ENCODE measurements at regions not wholly inside any gene's neighbourhood (a gene's known extent, or its start where the extent isn't known, plus 50 kb on each side); places are given as distances from the start of the nearest gene placed in this dataset.
A peak's percentile ranks its signal among the peaks of the same experiment; 100 is the strongest.

- no TSS peak for BruUV-seq (replicated peaks)
- Histone ChIP-seq H3K9me3 (replicated peaks; ENCODE audit: control insufficient read depth, insufficient read depth, low read depth, low read length) (peaks cover 5% of the 10 kb centered on the region; the same call in 1 of the 2 replicates), H4K20me1 (replicated peaks; ENCODE audit: control insufficient read depth, insufficient read depth, low read length) (no peaks in the 10 kb centered on the region), H3K79me2 (ENCODE audit: control insufficient read depth, insufficient read depth, low read length) (no peaks in the 10 kb centered on the region), H3K27me3 (ENCODE audit: control insufficient read depth in 2 of 2, insufficient read depth in 2 of 2, low read length in 2 of 2) (no peaks in the 10 kb centered on the region), H3K4me2 (ENCODE audit: insufficient read depth, low read length) (no peak overlapping the region), H3K9me1 (ENCODE audit: control insufficient read depth, insufficient read depth, low read length) (no peaks in the 10 kb centered on the region), H3K4me3 (no peak overlapping the region), H3K36me3 (ENCODE audit: control insufficient read depth, insufficient read depth, low read length) (no peaks in the 10 kb centered on the region; the same call in 2 of the 3 replicates), H3K4me1 (replicated peaks in 1 of 2; ENCODE audit: control insufficient read depth in 2 of 2, insufficient read depth in 2 of 2, low read length in 2 of 2) (peaks cover 7 to 47% of the 10 kb centered on the region in 2 experiments; a peak in 4 of 5 replicates), H2AFZ (ENCODE audit: low read depth, low read length) (no peak overlapping the region), H3K27ac (ENCODE audit: extremely low read depth, low read depth, low read length) (no peak overlapping the region), H3K9ac (ENCODE audit: insufficient read depth in 1 of 2, low read depth in 2 of 2, low read length in 2 of 2) (no peak overlapping the region; a peak in 1 of 4 replicates)
- ATAC-seq (no peak), FAIRE-seq (no peak), DNase-seq (ENCODE audit: extremely low read depth in 1 of 4, low spot score in 3 of 4) (no peak)
- ChIA-PET CTCF (ENCODE audit: low intra/inter-chr PET ratio) (no interaction called here), POLR2A (no interaction called here)
- TF ChIP-seq SMAD3 (CRISPR knock-in tag; conservative IDR thresholded peaks at IDR 0.05) (no peak), GTF3C2 (IDR thresholded peaks at IDR 0.05; ENCODE audit: borderline replicate concordance, extremely low read depth, insufficient read length) (no peak), NR0B1 (IDR thresholded peaks at IDR 0.05; ENCODE audit: partially characterized antibody) (no peak), MYBL2 (IDR thresholded peaks at IDR 0.05; ENCODE audit: low read depth) (no peak), MYBL2 (CRISPR knock-in tag; IDR thresholded peaks at IDR 0.05; ENCODE audit: borderline replicate concordance) (no peak), TRIM24 (IDR thresholded peaks at IDR 0.05) (peak; percentile 57 to 79; a peak in 3 of 4 replicates), CEBPG (CRISPR knock-in tag; IDR thresholded peaks at IDR 0.05) (no peak; the same call in 1 of the 2 replicates), CEBPG (tag; conservative IDR thresholded peaks at IDR 0.05 in 1 of 2, IDR thresholded peaks at IDR 0.05 in 1 of 2) (peak in 1 of 2 experiments; percentile 44; a peak in 1 of 4 replicates)
- intact Hi-C loops (cut with micrococcal nuclease) (no loop called here), in situ Hi-C loops (cut with MboI) (no loop called here)
- WGBS (ENCODE audit: insufficient coverage, low coverage, missing lambda C conversion rate): 95% methylated on average over 2 of the region's 2 CpGs
Measured at GRCh38 chrX:125402807-125403206, 83.1 kb downstream of the TEX13C start.
